ENCODE measurements at regions not wholly inside any gene's neighbourhood (a gene's known extent, or its start where the extent isn't known, plus 50 kb on each side); places are given as distances from the start of the nearest gene placed in this dataset.
"Not testable (repeated sequence)": the region's sequence is repeated elsewhere in the genome, so short reads cannot be mapped to it uniquely, and the experiment has no call there.

GRCh38 chr7:69527706-69528105 is 70.6 kb upstream of the AUTS2 start:
- no peak for DNase-seq (ENCODE audit: low read depth)
- H3K4me3 ChIP-seq (ENCODE audit: low read depth, low read length) = no peak overlapping the region
- TF ChIP-seq CTCF (conservative IDR thresholded peaks at IDR 0.05; ENCODE audit: low read depth, low read length) = no peak

DNA sequence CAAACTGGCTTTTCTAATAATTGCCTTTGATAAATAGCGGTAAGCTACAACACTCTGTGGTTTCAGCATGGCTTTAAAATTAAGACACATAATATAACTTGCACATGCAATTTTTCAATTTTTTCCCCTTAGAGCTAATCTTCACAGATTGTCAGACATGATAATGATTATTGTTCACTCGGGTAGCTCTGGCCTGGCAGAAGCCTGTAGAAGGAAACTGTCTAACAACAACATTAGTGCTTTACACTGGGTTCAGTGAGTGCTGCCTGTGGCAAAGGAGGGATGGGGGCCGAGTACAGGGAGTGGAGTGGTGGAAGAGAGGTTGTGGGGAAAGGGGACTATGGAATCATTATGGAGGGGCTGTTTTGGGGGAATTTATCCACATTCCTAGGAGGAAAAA is 67.2 kb upstream of the AUTS2 start:
- no peak for TF ChIP-seq CTCF (conservative IDR thresholded peaks at IDR 0.05; ENCODE audit: low read depth, low read length)
- no peak for DNase-seq (ENCODE audit: low read depth)
- no peak overlapping the region for H3K4me3 ChIP-seq (ENCODE audit: low read depth, low read length)

- no peak for TF ChIP-seq CTCF (conservative IDR thresholded peaks at IDR 0.05; ENCODE audit: low read depth, low read length)
- DNase-seq (ENCODE audit: low read depth) = no peak
- H3K4me3 ChIP-seq (ENCODE audit: low read depth, low read length) = no peak overlapping the region
These were observed 63.7 kb upstream of the AUTS2 start for GRCh38 chr7:69534461-69535041.

- DNase-seq (ENCODE audit: low read depth) = no peak
- no peak overlapping the region for H3K4me3 ChIP-seq (ENCODE audit: low read depth, low read length)
- TF ChIP-seq CTCF (conservative IDR thresholded peaks at IDR 0.05; ENCODE audit: low read depth, low read length) = no peak
These were observed 60.6 kb upstream of the AUTS2 start for GRCh38 chr7:69537691-69538090.

DNA sequence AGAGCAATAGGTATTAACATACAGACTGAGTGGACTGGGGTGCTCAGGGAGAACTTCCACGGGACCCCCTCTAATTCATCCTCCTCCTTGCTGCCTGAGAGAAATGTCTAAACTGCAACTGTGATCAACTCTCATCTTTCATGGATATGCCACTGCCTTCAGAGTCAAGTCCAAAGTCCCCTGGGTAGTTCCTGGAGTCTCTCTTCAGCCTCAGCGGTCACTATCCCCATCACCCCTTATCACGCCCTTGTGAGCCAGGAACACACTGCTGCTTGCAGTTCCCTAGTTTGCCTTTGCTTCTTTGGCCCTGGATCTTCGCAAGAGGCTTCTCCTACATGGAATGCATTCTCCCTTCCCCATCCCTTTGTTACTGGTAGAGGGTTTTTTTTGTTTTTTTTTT is 58.7 kb upstream of the AUTS2 start:
- no peak overlapping the region for H3K4me3 ChIP-seq (ENCODE audit: low read depth, low read length)
- no peak for TF ChIP-seq CTCF (conservative IDR thresholded peaks at IDR 0.05; ENCODE audit: low read depth, low read length)
- DNase-seq (ENCODE audit: low read depth) = no peak

- no peak for TF ChIP-seq CTCF (conservative IDR thresholded peaks at IDR 0.05; ENCODE audit: low read depth, low read length)
- H3K4me3 ChIP-seq (ENCODE audit: low read depth, low read length) = no peak overlapping the region
- no peak for DNase-seq (ENCODE audit: low read depth)
These were observed 58.0 kb upstream of the AUTS2 start for GRCh38 chr7:69540287-69540686.

GRCh38 chr7:69541779-69542432 is 56.4 kb upstream of the AUTS2 start:
- DNase-seq (ENCODE audit: low read depth); H3K4me3 ChIP-seq (ENCODE audit: low read depth, low read length): not testable (repeated sequence)

Measured in epithelial cell of proximal tubule (primary cell).